ENCODE measurements at regions not wholly inside any gene's neighbourhood (a gene's known extent, or its start where the extent isn't known, plus 50 kb on each side); places are given as distances from the start of the nearest gene placed in this dataset.

- no peak for TF ChIP-seq MAFK (IDR thresholded peaks at IDR 0.05; ENCODE audit: low read length)
- TF ChIP-seq MBD2 (IDR thresholded peaks at IDR 0.05; ENCODE audit: borderline replicate concordance, low read depth) = no peak
These were observed 105.8 kb upstream of the ANK3 start (continued) for GRCh38 chr10:60495338-60496055.

GRCh38 chr10:60494774-60495173 is 105.1 kb upstream of the ANK3 start:
- H3K4me1 ChIP-seq (replicated peaks in 1 of 2; ENCODE audit: control insufficient read depth in 2 of 2, insufficient read depth in 2 of 2, low read length in 2 of 2) = no peaks in the 10 kb centered on the region
- FAIRE-seq (no peak), ATAC-seq (no peak), DNase-seq (ENCODE audit: extremely low read depth in 1 of 4, low spot score in 3 of 4) (no peak)
- H3K79me2 ChIP-seq (ENCODE audit: control insufficient read depth, insufficient read depth, low read length) = no peaks in the 10 kb centered on the region
- no peak overlapping the region for H2AFZ ChIP-seq (ENCODE audit: low read depth, low read length)
- no peaks in the 10 kb centered on the region for H4K20me1 ChIP-seq (replicated peaks; ENCODE audit: control insufficient read depth, insufficient read depth, low read length)
- H3K9ac ChIP-seq (ENCODE audit: insufficient read depth in 1 of 2, low read depth in 2 of 2, low read length in 2 of 2) = no peak overlapping the region
- no TSS peak for BruUV-seq (replicated peaks)
- WGBS (ENCODE audit: insufficient coverage, low coverage, missing lambda C conversion rate) = 2% methylated on average over 2 of the region's 2 CpGs
- H3K27me3 ChIP-seq (ENCODE audit: control insufficient read depth in 2 of 2, insufficient read depth in 2 of 2, low read length in 2 of 2) = no peaks in the 10 kb centered on the region; a peak in 1 of 5 replicates
- in situ Hi-C loops (cut with MboI) = no loop called here
- no peak overlapping the region for H3K27ac ChIP-seq (ENCODE audit: extremely low read depth, low read depth, low read length)
- no peaks in the 10 kb centered on the region for H3K9me3 ChIP-seq (replicated peaks; ENCODE audit: control insufficient read depth, insufficient read depth, low read depth, low read length)
- H3K4me2 ChIP-seq (ENCODE audit: insufficient read depth, low read length) = no peak overlapping the region
- POLR2A ChIA-PET = no interaction called here
- no peaks in the 10 kb centered on the region for H3K36me3 ChIP-seq (ENCODE audit: control insufficient read depth, insufficient read depth, low read length)
- intact Hi-C loops (cut with micrococcal nuclease) = no loop called here
- no peaks in the 10 kb centered on the region for H3K9me1 ChIP-seq (ENCODE audit: control insufficient read depth, insufficient read depth, low read length)
- no peak overlapping the region for H3K4me3 ChIP-seq
- CTCF ChIA-PET (ENCODE audit: low intra/inter-chr PET ratio) = no interaction called here
- no peak for TF ChIP-seq E2F1 (CRISPR knock-in tag; IDR thresholded peaks at IDR 0.05)
- TF ChIP-seq ZNF639 (CRISPR knock-in tag; conservative IDR thresholded peaks at IDR 0.05 in 1 of 2, IDR thresholded peaks at IDR 0.05 in 1 of 2) = no peak
- TF ChIP-seq CTCFL (IDR thresholded peaks at IDR 0.05; ENCODE audit: borderline replicate concordance, insufficient read depth, low read depth, low read length, poor library complexity, severe bottlenecking) = no peak
- no peak for TF ChIP-seq ZEB2 (IDR thresholded peaks at IDR 0.05)
- TF ChIP-seq ASH1L (IDR thresholded peaks at IDR 0.05; ENCODE audit: borderline replicate concordance, low read depth, partially characterized antibody) = no peak
- no peak for TF ChIP-seq NELFE (IDR thresholded peaks at IDR 0.05; ENCODE audit: insufficient read depth, insufficient read length)
- no peak for TF ChIP-seq ZNF699 (CRISPR knock-in tag; IDR thresholded peaks at IDR 0.05; ENCODE audit: insufficient replicate concordance)
- no peak for TF ChIP-seq SFPQ (IDR thresholded peaks at IDR 0.05; ENCODE audit: low read depth, low read length)
- no peak for TF ChIP-seq USF2 (CRISPR knock-in tag; IDR thresholded peaks at IDR 0.05)
